ENCODE measurements at regions not wholly inside any gene's neighbourhood (a gene's known extent, or its start where the extent isn't known, plus 50 kb on each side); places are given as distances from the start of the nearest gene placed in this dataset.

DNA sequence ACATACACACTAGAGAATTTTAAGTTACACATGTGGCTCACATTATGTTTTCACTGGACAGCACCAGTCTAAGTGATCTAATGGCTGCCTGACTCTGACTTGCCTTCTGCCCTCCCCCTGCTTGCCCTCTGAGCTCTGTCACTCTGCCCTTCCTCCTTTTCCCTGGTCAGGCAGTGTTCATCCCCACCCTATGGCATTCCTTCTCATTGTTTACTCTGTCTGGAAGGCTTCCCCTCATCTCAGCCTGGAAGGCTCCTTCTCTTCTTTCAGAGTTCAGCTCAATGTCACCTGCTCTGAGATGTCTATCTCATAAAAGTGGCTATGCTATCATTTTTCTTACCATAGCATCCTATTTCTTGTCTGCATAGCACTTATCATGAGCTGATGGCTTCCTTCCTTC lies 305.7 kb downstream of the BMPER start:
- H4K5ac ChIP-seq (ENCODE audit: insufficient read length, low read depth, low read length), result no peak overlapping the region
- H2BK15ac ChIP-seq (ENCODE audit: low read length), result no peak overlapping the region
- no peak overlapping the region for H2BK12ac ChIP-seq (ENCODE audit: low read depth, low read length)
- no peaks in the 10 kb centered on the region for H3K79me1 ChIP-seq (ENCODE audit: low read depth, low read length)
- H2AFZ ChIP-seq (ENCODE audit: low read length), result no peak overlapping the region
- no peak overlapping the region for H3K9ac ChIP-seq (replicated peaks in 1 of 4; ENCODE audit: extremely low read depth in 1 of 4, low read depth in 3 of 4, low read length in 3 of 4)
- no peaks in the 10 kb centered on the region for H3K23me2 ChIP-seq (ENCODE audit: low read depth, low read length)
- H3K36me3 ChIP-seq (ENCODE audit: control insufficient read depth in 2 of 4, insufficient read depth in 4 of 4, low read length in 3 of 4), result no peaks in the 10 kb centered on the region
- H3K14ac ChIP-seq (ENCODE audit: insufficient read length), result no peak overlapping the region
- H3K4ac ChIP-seq (replicated peaks; ENCODE audit: insufficient read length, low read depth, low read length), result no peak overlapping the region
- no peak overlapping the region for H2BK120ac ChIP-seq (replicated peaks; ENCODE audit: low read depth, low read length)
- H3K4me2 ChIP-seq (ENCODE audit: insufficient read depth in 1 of 2, low read depth in 2 of 2, low read length in 2 of 2), result no peak overlapping the region
- H3K4me1 ChIP-seq (replicated peaks in 1 of 4; ENCODE audit: control insufficient read depth in 3 of 4, insufficient read depth in 4 of 4, low read length in 3 of 4), result peaks cover 0 to 3% (median 1%) of the 10 kb centered on the region in 4 experiments; a peak in 3 of 7 replicates
- no peaks in the 10 kb centered on the region for H3K9me3 ChIP-seq (ENCODE audit: insufficient read depth in 2 of 2, low read depth in 1 of 2, low read length in 1 of 2)
- no peak overlapping the region for H4K8ac ChIP-seq (ENCODE audit: extremely low read depth, insufficient read depth, low read length)
- CTCF ChIA-PET (ENCODE audit: partially characterized antibody), result interaction anchor here (1.0 to 1.6 kb wide), 3 partner anchors 52 to 403 kb away, joined by 3 to 4 read pairs (median 3); no protein-coding TSS in a partner anchor
- H3K79me2 ChIP-seq (ENCODE audit: control insufficient read depth in 1 of 2, insufficient read depth in 2 of 2, low read length in 2 of 2), result no peaks in the 10 kb centered on the region
- no peak overlapping the region for H3K23ac ChIP-seq (ENCODE audit: insufficient read length)
- H3K27ac ChIP-seq (ENCODE audit: low read depth, low read length), result no peak overlapping the region
- H3K18ac ChIP-seq (ENCODE audit: extremely low read depth, low read length), result no peak overlapping the region
- H3K56ac ChIP-seq (replicated peaks; ENCODE audit: insufficient read length, low read depth, low read length), result no peak overlapping the region
- no peak overlapping the region for H2BK20ac ChIP-seq (ENCODE audit: low read length)
- no peak overlapping the region for H4K91ac ChIP-seq (replicated peaks; ENCODE audit: insufficient read length, low read length)
- no peak for FAIRE-seq
- no peaks in the 10 kb centered on the region for H3K27me3 ChIP-seq (replicated peaks in 1 of 4; ENCODE audit: control insufficient read depth in 3 of 4, extremely low read depth in 1 of 4, insufficient read depth in 3 of 4, low read length in 3 of 4)
- no peak overlapping the region for H2BK5ac ChIP-seq (ENCODE audit: low read depth, low read length)
- no peak for DNase-seq (ENCODE audit: low read depth in 1 of 2, low spot score in 2 of 2)
- no peak overlapping the region for H2AK5ac ChIP-seq (ENCODE audit: low read depth, low read length)
- POLR2A ChIA-PET (ENCODE audit: partially characterized antibody), result interaction anchor here (0.6 to 0.9 kb wide), 2 partner anchors 29 to 35 kb away, joined by 3 read pairs; no protein-coding TSS in a partner anchor
- H3K4me3 ChIP-seq (ENCODE audit: extremely low read depth in 1 of 4, insufficient read depth in 2 of 4, low read depth in 3 of 4, low read length in 4 of 4), result no peak overlapping the region
- TF ChIP-seq PHF8 (conservative IDR thresholded peaks at IDR 0.05; ENCODE audit: low read depth, low read length) (no peak), CHD1 (IDR thresholded peaks at IDR 0.05; ENCODE audit: low read depth, low read length) (no peak), TBP (IDR thresholded peaks at IDR 0.05; ENCODE audit: low read depth, low read length) (no peak), TAF1 (IDR thresholded peaks at IDR 0.05; ENCODE audit: low read depth, low read length) (no peak), RXRA (IDR thresholded peaks at IDR 0.05; ENCODE audit: insufficient read depth, low read depth, low read length) (no peak), KDM4A (IDR thresholded peaks at IDR 0.05; ENCODE audit: low read depth, low read length, severe bottlenecking) (no peak)
- H4K20me1 ChIP-seq (replicated peaks in 1 of 2; ENCODE audit: control insufficient read depth in 1 of 2, insufficient read depth in 2 of 2, low read length in 2 of 2), result no peaks in the 10 kb centered on the region

Measured in H1 (cell line).